Lower leg skin (tissue), 4 donors: ENCODE measurements at regions not wholly inside any gene's neighbourhood (a gene's known extent, or its start where the extent isn't known, plus 50 kb on each side); places are given as distances from the start of the nearest gene placed in this dataset.

Experiments
- DNase-seq, 2 donors: peaks; one replicate each; pipeline ENCODE4 v3.0.0-alpha.2; 2019; ENCODE audit warnings: low spot score in 2 of 2
- H3K4me3 ChIP-seq: fragments of 200-600 bp; sonication (generic); 2 replicates; pipeline ENCODE4 v1.5.1; 2017; ENCODE audit warnings: mild to moderate bottlenecking, low read depth; ENCODE audit not compliant: poor library complexity, severe bottlenecking
- CTCF ChIP-seq, 3 donors: fragments of 450-650 bp; IDR thresholded peaks; one replicate each; pipeline ENCODE4 v1.5.1; 2016; ENCODE audit warnings: antibody characterized with exemption in 3 of 3, mild to moderate bottlenecking in 3 of 3, moderate library complexity in 2 of 3
- POLR2A ChIP-seq, 2 donors: fragments of 450-650 bp; IDR thresholded peaks; one replicate each; pipeline ENCODE4 v1.6.1; 2016 to 2017; ENCODE audit warnings: antibody characterized with exemption in 2 of 2, mild to moderate bottlenecking in 1 of 2, moderate library complexity in 1 of 2
- WGBS, 2 donors: methylation state at CpG; one replicate each; pipeline ENCODE4 v1.1.5; 2018; 5-methylcytosine and 5-hydroxymethylcytosine counted together
- intact Hi-C: fragments of 100-400 bp; cut with DNase I; formaldehyde crosslinking; loops from one replicate; pipeline ENCODE4 v1.15.0; 2023; ENCODE audit warnings: low total_unique reads

- 56 to 60% methylated on average over 5 of the region's 5 CpGs for WGBS, 2 donors
- no peak overlapping the region for H3K4me3 ChIP-seq
- intact Hi-C loops = no loop called here
- no peak for DNase-seq
- no peak for TF ChIP-seq POLR2A (IDR thresholded peaks at IDR 0.05)
- no peak for TF ChIP-seq CTCF (IDR thresholded peaks at IDR 0.05)
Observed at GRCh38 chr12:34626363-34627157, 604.3 kb downstream of the ALG10 start.
